H9 (cell line): ENCODE measurements at regions not wholly inside any gene's neighbourhood (a gene's known extent, or its start where the extent isn't known, plus 50 kb on each side); places are given as distances from the start of the nearest gene placed in this dataset.

Experiments
- DNase-seq: peaks from one replicate; pipeline ENCODE4 v3.0.0-alpha.2; 2017
- H2AFZ ChIP-seq: one replicate; pipeline ENCODE4 v1.6.1; 2013; ENCODE audit warnings: mild to moderate bottlenecking, low read length, control low read depth, moderate library complexity
- H2AK5ac ChIP-seq: 2 replicates; pipeline ENCODE4 v1.6.1; 2013; ENCODE audit warnings: low read length, control low read depth, mixed read lengths; ENCODE audit not compliant: insufficient read length
- H2BK120ac ChIP-seq: one replicate; pipeline ENCODE4 v1.6.1; 2013; ENCODE audit warnings: low read depth, mild to moderate bottlenecking, low read length, control low read depth, inconsistent platforms; ENCODE audit not compliant: poor library complexity, severe bottlenecking
- H2BK12ac ChIP-seq: 2 replicates; pipeline ENCODE4 v1.6.1; 2013; ENCODE audit warnings: low read length, control low read depth, mixed read lengths, low read depth; ENCODE audit not compliant: insufficient read length
- H2BK15ac ChIP-seq: 2 replicates; pipeline ENCODE4 v1.6.1; 2013; ENCODE audit warnings: low read depth, low read length, control low read depth
- H2BK20ac ChIP-seq: one replicate; pipeline ENCODE4 v1.6.1; 2013; ENCODE audit warnings: low read depth, mild to moderate bottlenecking, low read length, control low read depth, inconsistent platforms; ENCODE audit not compliant: poor library complexity, severe bottlenecking
- H2BK5ac ChIP-seq: 2 replicates; pipeline ENCODE4 v1.6.1; 2013; ENCODE audit warnings: low read length, control low read depth, mixed read lengths; ENCODE audit not compliant: insufficient read length
- H3K14ac ChIP-seq: 2 replicates; pipeline ENCODE4 v1.6.1; 2013; ENCODE audit warnings: low read length, control low read depth; ENCODE audit not compliant: insufficient read depth
- H3K18ac ChIP-seq: 2 replicates; pipeline ENCODE4 v1.6.1; 2013; ENCODE audit warnings: low read depth, mild to moderate bottlenecking, mixed read lengths, low read length, control low read depth; ENCODE audit not compliant: insufficient read length
- H3K23ac ChIP-seq: 2 replicates; pipeline ENCODE4 v1.6.1; 2013; ENCODE audit warnings: low read length, control low read depth, mixed read lengths, low read depth; ENCODE audit not compliant: insufficient read length
- H3K23me2 ChIP-seq: 2 replicates; pipeline ENCODE4 v1.6.1; 2013; ENCODE audit warnings: low read depth, mild to moderate bottlenecking, mixed read lengths, low read length, control low read depth; ENCODE audit not compliant: insufficient read length, poor library complexity, severe bottlenecking
- H3K27ac ChIP-seq: 2 replicates; pipeline ENCODE4 v1.5.1; 2013; ENCODE audit warnings: low read length, control low read depth, mixed read lengths, low read depth; ENCODE audit not compliant: insufficient read length
- H3K27me3 ChIP-seq: 2 replicates; pipeline ENCODE4 v1.6.1; 2013; ENCODE audit warnings: low read length, control low read depth, inconsistent platforms; ENCODE audit not compliant: insufficient read depth
- H3K4ac ChIP-seq: 2 replicates; pipeline ENCODE4 v1.6.1; 2013; ENCODE audit warnings: low read depth, mild to moderate bottlenecking, control low read depth, inconsistent platforms, low read length, moderate library complexity
- H3K4me1 ChIP-seq: 2 replicates; pipeline ENCODE4 v1.6.1; 2013; ENCODE audit warnings: low read length, control low read depth, inconsistent platforms; ENCODE audit not compliant: insufficient read depth
- H3K4me2 ChIP-seq: 2 replicates; pipeline ENCODE4 v1.6.1; 2013; ENCODE audit warnings: low read length, control low read depth, mixed read lengths; ENCODE audit not compliant: insufficient read length, insufficient read depth
- H3K56ac ChIP-seq: 2 replicates; pipeline ENCODE4 v1.6.1; 2013; ENCODE audit warnings: low read depth, mild to moderate bottlenecking, mixed read lengths, low read length, control low read depth; ENCODE audit not compliant: insufficient read length
- H3K79me1 ChIP-seq: 2 replicates; pipeline ENCODE4 v1.6.1; 2013; ENCODE audit warnings: low read depth, mild to moderate bottlenecking, moderate library complexity, low read length, control low read depth, inconsistent platforms; ENCODE audit not compliant: insufficient read depth, poor library complexity, severe bottlenecking
- H3K79me2 ChIP-seq: 2 replicates; pipeline ENCODE4 v1.6.1; 2013; ENCODE audit warnings: low read length, control low read depth, inconsistent platforms; ENCODE audit not compliant: insufficient read depth
- H3K9ac ChIP-seq: 2 replicates; pipeline ENCODE4 v1.6.1; 2013; ENCODE audit warnings: low read length, control low read depth, mixed read lengths; ENCODE audit not compliant: insufficient read length; ENCODE audit errors: extremely low read depth
- H3K9me3 ChIP-seq: one replicate; pipeline ENCODE4 v1.6.1; 2013; ENCODE audit warnings: low read depth, low read length, inconsistent platforms; ENCODE audit not compliant: control insufficient read depth
- H3T11ph ChIP-seq: one replicate; pipeline ENCODE4 v1.6.1; 2013; ENCODE audit warnings: mild to moderate bottlenecking, low read length, control low read depth, inconsistent platforms
- H4K20me1 ChIP-seq: one replicate; pipeline ENCODE4 v1.6.1; 2013; ENCODE audit not compliant: control insufficient read depth, insufficient read length, insufficient read depth
- H4K5ac ChIP-seq: 2 replicates; pipeline ENCODE4 v1.6.1; 2013; ENCODE audit warnings: low read depth, mild to moderate bottlenecking, mixed read lengths, low read length, control low read depth; ENCODE audit not compliant: insufficient read length
- H4K8ac ChIP-seq: replicated peaks from 2 replicates; pipeline ENCODE4 v1.6.1; 2013; ENCODE audit warnings: low read length, control low read depth, mixed read lengths, low read depth; ENCODE audit not compliant: insufficient read length
- H4K91ac ChIP-seq: 2 replicates; pipeline ENCODE4 v1.6.1; 2013; ENCODE audit warnings: low read depth, mild to moderate bottlenecking, moderate library complexity, mixed read lengths, low read length, control low read depth; ENCODE audit not compliant: insufficient read length
- H3K27ac Mint-ChIP-seq, 3 experiments: 2 replicates in 2 of 3; 3 replicates in 1 of 3; pipeline ENCODE4 v1.8.0; 2020 to 2021; ENCODE audit warnings: mixed read lengths in 3 of 3, mild to moderate bottlenecking in 1 of 3, moderate library complexity in 1 of 3
- H3K27me3 Mint-ChIP-seq: 2 replicates; pipeline ENCODE4 v1.8.0; 2021; ENCODE audit warnings: low read depth, mild to moderate bottlenecking, moderate library complexity, mixed read lengths
- H3K36me3 Mint-ChIP-seq, 3 experiments: 2 replicates in 2 of 3; 3 replicates in 1 of 3; pipeline ENCODE4 v1.8.0; 2020 to 2021; ENCODE audit warnings: low read depth in 3 of 3, mixed read lengths in 3 of 3; ENCODE audit not compliant: insufficient read depth in 1 of 3
- H3K4me1 Mint-ChIP-seq, 2 experiments: 2 replicates each; pipeline ENCODE4 v1.8.0; 2020; ENCODE audit warnings: mixed read lengths in 2 of 2
- H3K4me3 Mint-ChIP-seq, 2 experiments: 2 replicates in 1 of 2; 3 replicates in 1 of 2; pipeline ENCODE4 v1.8.0; 2020 to 2021; ENCODE audit warnings: mild to moderate bottlenecking in 2 of 2, mixed read lengths in 2 of 2, moderate library complexity in 1 of 2
- H3K9me3 Mint-ChIP-seq, 2 experiments: 2 replicates in 1 of 2; 3 replicates in 1 of 2; pipeline ENCODE4 v1.8.0; 2020; ENCODE audit warnings: mild to moderate bottlenecking in 2 of 2, mixed read lengths in 2 of 2, moderate library complexity in 1 of 2
- TF ChIP-seq, protein P1 (sequence below): fragments of 200-600 bp; sonication (generic); conservative IDR thresholded peaks from 3 replicates; pipeline ENCODE4 v1.8.0; 2021; ENCODE audit warnings: antibody characterized with exemption, mild to moderate bottlenecking

- H3K4me2 ChIP-seq, result no peak overlapping the region
- no peak overlapping the region for H3K9ac ChIP-seq
- Mint-ChIP-seq H3K9me3 (no peaks in the 10 kb centered on the region), H3K4me3 (no peak overlapping the region), H3K4me1 (no peaks in the 10 kb centered on the region), H3K27me3 (no peaks in the 10 kb centered on the region; the same call in 1 of the 2 replicates), H3K27ac (no peak overlapping the region), H3K36me3 (no peaks in the 10 kb centered on the region)
- H3K23ac ChIP-seq, result no peak overlapping the region
- H4K91ac ChIP-seq, result no peak overlapping the region
- no peaks in the 10 kb centered on the region for H3K23me2 ChIP-seq
- no peak overlapping the region for H2BK12ac ChIP-seq
- H2BK20ac ChIP-seq, result no peak overlapping the region
- no peak overlapping the region for H2AFZ ChIP-seq
- H4K8ac ChIP-seq, result no peak overlapping the region
- no peak overlapping the region for H2AK5ac ChIP-seq
- no peak overlapping the region for H4K5ac ChIP-seq
- H3K27ac ChIP-seq, result no peak overlapping the region
- no peak for DNase-seq
- no peak overlapping the region for H3T11ph ChIP-seq
- H3K56ac ChIP-seq, result no peak overlapping the region
- H3K27me3 ChIP-seq, result no peaks in the 10 kb centered on the region
- H2BK5ac ChIP-seq, result no peak overlapping the region
- H4K20me1 ChIP-seq, result no peaks in the 10 kb centered on the region
- no peak overlapping the region for H3K4ac ChIP-seq
- no peaks in the 10 kb centered on the region for H3K79me2 ChIP-seq
- no peaks in the 10 kb centered on the region for H3K79me1 ChIP-seq
- H2BK15ac ChIP-seq, result no peak overlapping the region
- H2BK120ac ChIP-seq, result no peak overlapping the region
- H3K18ac ChIP-seq, result no peak overlapping the region
- H3K4me1 ChIP-seq, result no peaks in the 10 kb centered on the region
- no peak overlapping the region for H3K14ac ChIP-seq
- TF ChIP-seq, protein P1, sequence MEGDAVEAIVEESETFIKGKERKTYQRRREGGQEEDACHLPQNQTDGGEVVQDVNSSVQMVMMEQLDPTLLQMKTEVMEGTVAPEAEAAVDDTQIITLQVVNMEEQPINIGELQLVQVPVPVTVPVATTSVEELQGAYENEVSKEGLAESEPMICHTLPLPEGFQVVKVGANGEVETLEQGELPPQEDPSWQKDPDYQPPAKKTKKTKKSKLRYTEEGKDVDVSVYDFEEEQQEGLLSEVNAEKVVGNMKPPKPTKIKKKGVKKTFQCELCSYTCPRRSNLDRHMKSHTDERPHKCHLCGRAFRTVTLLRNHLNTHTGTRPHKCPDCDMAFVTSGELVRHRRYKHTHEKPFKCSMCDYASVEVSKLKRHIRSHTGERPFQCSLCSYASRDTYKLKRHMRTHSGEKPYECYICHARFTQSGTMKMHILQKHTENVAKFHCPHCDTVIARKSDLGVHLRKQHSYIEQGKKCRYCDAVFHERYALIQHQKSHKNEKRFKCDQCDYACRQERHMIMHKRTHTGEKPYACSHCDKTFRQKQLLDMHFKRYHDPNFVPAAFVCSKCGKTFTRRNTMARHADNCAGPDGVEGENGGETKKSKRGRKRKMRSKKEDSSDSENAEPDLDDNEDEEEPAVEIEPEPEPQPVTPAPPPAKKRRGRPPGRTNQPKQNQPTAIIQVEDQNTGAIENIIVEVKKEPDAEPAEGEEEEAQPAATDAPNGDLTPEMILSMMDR, result no peak
- H3K9me3 ChIP-seq, result no peaks in the 10 kb centered on the region
Measured at GRCh38 chr5:155914766-155915165, 412.2 kb upstream of the SGCD start.
